ENCODE measurements at regions not wholly inside any gene's neighbourhood (a gene's known extent, or its start where the extent isn't known, plus 50 kb on each side); places are given as distances from the start of the nearest gene placed in this dataset.

GRCh38 chr2:90077948-90078347 is 1386.5 kb downstream of the RPIA start:
- BruUV-seq (replicated peaks): no TSS peak

More at GRCh38 chr2:90077948-90078347, 1386.5 kb downstream of the RPIA start:
- TF ChIP-seq, protein P1, sequence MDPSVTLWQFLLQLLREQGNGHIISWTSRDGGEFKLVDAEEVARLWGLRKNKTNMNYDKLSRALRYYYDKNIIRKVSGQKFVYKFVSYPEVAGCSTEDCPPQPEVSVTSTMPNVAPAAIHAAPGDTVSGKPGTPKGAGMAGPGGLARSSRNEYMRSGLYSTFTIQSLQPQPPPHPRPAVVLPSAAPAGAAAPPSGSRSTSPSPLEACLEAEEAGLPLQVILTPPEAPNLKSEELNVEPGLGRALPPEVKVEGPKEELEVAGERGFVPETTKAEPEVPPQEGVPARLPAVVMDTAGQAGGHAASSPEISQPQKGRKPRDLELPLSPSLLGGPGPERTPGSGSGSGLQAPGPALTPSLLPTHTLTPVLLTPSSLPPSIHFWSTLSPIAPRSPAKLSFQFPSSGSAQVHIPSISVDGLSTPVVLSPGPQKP (IDR thresholded peaks at IDR 0.05; ENCODE audit: borderline replicate concordance, low read depth, low read length): no peak
- TF ChIP-seq RFX5 (IDR thresholded peaks at IDR 0.05; ENCODE audit: low read depth, low read length) (no peak), CTCF (conservative IDR thresholded peaks at IDR 0.05; ENCODE audit: low read depth, low read length) (no peak), USF2 (IDR thresholded peaks at IDR 0.05; ENCODE audit: low read depth, low read length) (no peak), RAD21 (IDR thresholded peaks at IDR 0.05; ENCODE audit: low read length) (no peak), NFE2L2 (IDR thresholded peaks at IDR 0.05; ENCODE audit: low read depth, low read length) (no peak), MAFK (IDR thresholded peaks at IDR 0.05; ENCODE audit: low read depth, low read length) (no peak), FOS (IDR thresholded peaks at IDR 0.05; ENCODE audit: low read depth, low read length) (no peak), CHD1 (IDR thresholded peaks at IDR 0.05; ENCODE audit: low read depth, low read length) (no peak), RCOR1 (IDR thresholded peaks at IDR 0.05; ENCODE audit: insufficient replicate concordance, low read length) (no peak), POLR2A (IDR thresholded peaks at IDR 0.05; ENCODE audit: low read depth, low read length) (no peak), SMC3 (IDR thresholded peaks at IDR 0.05; ENCODE audit: low read depth, low read length) (no peak), BHLHE40 (IDR thresholded peaks at IDR 0.05; ENCODE audit: low read depth, low read length) (no peak), CEBPB (IDR thresholded peaks at IDR 0.05; ENCODE audit: low read depth, low read length) (no peak), MAZ (IDR thresholded peaks at IDR 0.05; ENCODE audit: borderline replicate concordance, low read depth, low read length) (no peak), MXI1 (IDR thresholded peaks at IDR 0.05; ENCODE audit: borderline replicate concordance, low read depth, low read length) (no peak)
- Histone ChIP-seq H2AK5ac (ENCODE audit: low read depth, low read length) (no peak overlapping the region), H2AFZ (replicated peaks; ENCODE audit: low read length, poor library complexity) (no peak overlapping the region), H3K18ac (ENCODE audit: low read depth, low read length) (no peak overlapping the region), H2BK5ac (ENCODE audit: low read depth, low read length, poor library complexity, severe bottlenecking) (no peak overlapping the region), H4K8ac (ENCODE audit: low read depth in 2 of 2, low read length in 2 of 2) (no peak overlapping the region), H3K56ac (ENCODE audit: extremely low read depth, insufficient read depth, low read length) (no peak overlapping the region), H3K4me2 (ENCODE audit: low read depth, low read length) (no peak overlapping the region), H3K4ac (ENCODE audit: low read depth, low read length) (no peak overlapping the region), H2AK9ac (replicated peaks; ENCODE audit: low read depth, low read length, poor library complexity) (no peak overlapping the region), H2BK15ac (ENCODE audit: low read depth, low read length) (no peak overlapping the region), H3K9me3 (ENCODE audit: control insufficient read depth, insufficient read depth, low read length) (peaks cover 4% of the 10 kb centered on the region; the same call in 1 of the 2 replicates), H3K79me1 (ENCODE audit: low read depth in 1 of 2, low read length in 2 of 2) (no peaks in the 10 kb centered on the region), H4K20me1 (ENCODE audit: insufficient read depth, low read length) (no peaks in the 10 kb centered on the region), H3K27ac (ENCODE audit: insufficient read depth, low read length) (no peak overlapping the region), H4K5ac (ENCODE audit: low read depth, low read length) (no peak overlapping the region), H3K4me3 (ENCODE audit: insufficient read depth, low read depth, low read length) (no peak overlapping the region), H2BK20ac (ENCODE audit: low read depth, low read length) (no peak overlapping the region), H3K27me3 (ENCODE audit: control insufficient read depth, insufficient read depth, low read length) (no peaks in the 10 kb centered on the region), H2BK120ac (ENCODE audit: low read depth, low read length) (no peak overlapping the region), H4K91ac (ENCODE audit: insufficient read depth, low read depth, low read length) (no peak overlapping the region), H3K14ac (replicated peaks; ENCODE audit: low read depth, low read length) (no peak overlapping the region), H3K36me3 (ENCODE audit: control insufficient read depth, insufficient read depth, low read length) (no peaks in the 10 kb centered on the region), H3K9me1 (ENCODE audit: insufficient read depth, low read length) (no peaks in the 10 kb centered on the region), H3K23ac (ENCODE audit: low read depth, low read length) (no peak overlapping the region), H3K4me1 (ENCODE audit: control insufficient read depth, insufficient read depth, low read length) (no peaks in the 10 kb centered on the region), H3K9ac (ENCODE audit: low read depth, low read length) (no peak overlapping the region)
- ChIA-PET POLR2A (ENCODE audit: unreplicated experiment) (no interaction called here), CTCF (no interaction called here)
- DNase-seq (no peak), ATAC-seq (ENCODE audit: low read depth) (no peak)
- in situ Hi-C loops (cut with MboI; ENCODE audit: low sequenced_read_pairs): no loop called here
- WGBS, 2 experiments (ENCODE audit: extremely low coverage in 2 of 2, insufficient read length in 1 of 2): no CpG with 5 or more reads among the region's 2 CpGs
- dilution Hi-C loops (cut with HindIII; ENCODE audit: low sequenced_read_pairs, unreplicated experiment): no loop called here
- intact Hi-C loops (cut with micrococcal nuclease): no loop called here
